Adrenal gland (tissue), 9 donors: ENCODE measurements at regions not wholly inside any gene's neighbourhood (a gene's known extent, or its start where the extent isn't known, plus 50 kb on each side); places are given as distances from the start of the nearest gene placed in this dataset.
"Not testable (repeated sequence)": the region's sequence is repeated elsewhere in the genome, so short reads cannot be mapped to it uniquely, and the experiment has no call there.

Source experiments
- DNase-seq, 7 donors: peaks; one replicate each; pipeline ENCODE4 v3.0.0-alpha.2; 2019 to 2020
- H3K27ac ChIP-seq, 5 donors: fragments of 200-600 bp; sonication (generic) in 4 of 5; 1 replicate in 3 of 5; 2 replicates in 2 of 5; pipeline versions ENCODE4 v1.5.1 to v1.8.0; 2016 to 2020; ENCODE audit warnings: mild to moderate bottlenecking in 1 of 5
- H3K27me3 ChIP-seq: fragments of 200-600 bp; 2 replicates; pipeline ENCODE4 v1.8.0; 2021
- H3K36me3 ChIP-seq, 2 donors: fragments of 200-600 bp; replicated peaks in 1 of 2; 1 replicate in 1 of 2; 2 replicates in 1 of 2; pipeline versions ENCODE4 v1.5.1 to v1.8.0; 2018 to 2022
- H3K4me1 ChIP-seq, 2 donors: fragments of 200-600 bp; replicated peaks in 1 of 2; 1 replicate in 1 of 2; 2 replicates in 1 of 2; pipeline versions ENCODE4 v1.5.1 to v1.8.0; 2018 to 2021
- H3K4me3 ChIP-seq, 4 donors: fragments of 200-600 bp; sonication (generic) in 3 of 4; one replicate each; pipeline ENCODE4 v1.5.1; 2016 to 2018
- H3K9me3 ChIP-seq, 3 donors: fragments of 200-600 bp; sonication (generic) in 1 of 3; replicated peaks in 1 of 3; 1 replicate in 2 of 3; 2 replicates in 1 of 3; pipeline versions ENCODE4 v1.5.1 to v1.8.0; 2016 to 2021
- CTCF ChIP-seq, 6 experiments: fragments of 450-650 bp in 4 of 6; fragments of 200-600 bp in 2 of 6; sonication (generic) in 1 of 6; IDR thresholded peaks; 1 replicate in 5 of 6; 2 replicates in 1 of 6; pipeline versions ENCODE4 v1.5.1 to v1.8.0; 2016 to 2021; ENCODE audit warnings: antibody characterized with exemption in 6 of 6, mild to moderate bottlenecking in 2 of 6, moderate library complexity in 1 of 6
- POLR2A ChIP-seq, 2 donors: fragments of 450-650 bp; IDR thresholded peaks; one replicate each; pipeline ENCODE4 v1.6.1; 2017; ENCODE audit warnings: antibody characterized with exemption in 2 of 2, mild to moderate bottlenecking in 2 of 2, moderate library complexity in 1 of 2
- WGBS, 4 donors: extraction: QIAGEN DNeasy Blood & Tissue Kit in 2 of 4; methylation state at CpG; one replicate each; pipeline versions ENCODE4 v1.1.5 to v1.1.7; 2013 to 2017; 5-methylcytosine and 5-hydroxymethylcytosine counted together
- intact Hi-C, 2 donors: fragments of 100-400 bp; cut with DNase I; formaldehyde crosslinking; loops; one replicate each; pipeline versions ENCODE4 v1.14.1 to v1.15.0; 2022 to 2023
- donor health status: healthy with polysubstance abuse.
- donor health status: Bipolar disorder and iron deficiency.
- donor health status: DM: yes; HTN: yes; CAD: no.
- donor health status: DM: no; HTN: no; CAD: no.
- donor health status: DM: no; HTN: no; CAD: no.

GRCh38 chrX:40788698-40789097, 53.4 kb upstream of the MED14 start:
- intact Hi-C loops: not testable (repeated sequence)
- H3K27me3 ChIP-seq: peaks cover 11% of the 10 kb centered on the region
- 82 to 95% (median 92%) methylated on average over 5 to 6 of the region's 6 CpGs for WGBS, 4 donors

DNA sequence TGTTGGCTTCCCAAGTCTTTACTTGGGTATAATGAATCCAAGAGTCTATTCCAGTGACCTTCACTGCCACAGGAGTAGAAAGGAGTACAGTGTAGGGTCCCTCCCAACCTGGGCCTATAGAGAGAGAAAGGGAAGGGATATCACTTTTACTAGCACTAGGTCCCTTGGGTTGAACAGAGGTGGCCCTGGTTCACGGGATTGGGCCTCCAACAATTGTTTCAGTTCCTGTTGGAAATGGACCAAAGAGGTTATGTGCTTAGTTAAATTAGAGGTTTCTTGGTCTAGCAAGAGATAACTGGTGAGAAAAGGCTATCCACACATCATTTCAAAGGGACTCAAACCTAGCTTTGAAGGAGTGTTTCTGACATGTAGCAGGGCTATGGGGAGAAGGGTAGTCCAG, 57.1 kb upstream of the MED14 start:
- peaks cover 11% of the 10 kb centered on the region for H3K27me3 ChIP-seq
- no peak overlapping the region for H3K27ac ChIP-seq
- 57 to 74% (median 68%) methylated on average over 1 of the region's 1 CpG for WGBS, 4 donors
- H3K4me3 ChIP-seq: no peak overlapping the region
- no peaks in the 10 kb centered on the region for H3K4me1 ChIP-seq
- no peaks in the 10 kb centered on the region for H3K36me3 ChIP-seq
- intact Hi-C loops: loop anchor here (10.0 kb wide), 2 partner anchors 58 to 128 kb away; partner anchors contain the start of gene MED14 (in 1 of the 2)
- DNase-seq: no peak
- TF ChIP-seq CTCF (IDR thresholded peaks at IDR 0.05) (no peak), POLR2A (IDR thresholded peaks at IDR 0.05) (no peak)
- H3K9me3 ChIP-seq: no peaks in the 10 kb centered on the region

More at GRCh38 chrX:40788698-40789097, 53.4 kb upstream of the MED14 start:
- H3K9me3 ChIP-seq, DNase-seq, H3K4me3 ChIP-seq, H3K36me3 ChIP-seq, H3K4me1 ChIP-seq, H3K27ac ChIP-seq: not testable (repeated sequence)

DNA sequence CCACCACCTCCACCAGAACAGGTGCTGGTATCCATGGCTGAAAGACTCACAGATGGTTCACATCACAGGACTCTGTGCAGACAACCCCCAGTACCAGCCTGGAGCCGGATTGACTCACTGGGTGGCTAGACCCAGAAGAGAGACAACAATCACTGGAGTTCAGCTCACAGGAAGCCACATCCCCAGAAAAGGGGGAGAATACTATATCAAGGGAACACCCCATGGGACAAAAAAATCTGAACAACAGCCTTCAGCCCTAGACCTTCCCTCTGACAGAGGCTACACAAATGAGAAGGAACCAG, 59.4 kb upstream of the MED14 start:
- H3K4me1 ChIP-seq, H3K36me3 ChIP-seq, H3K9me3 ChIP-seq, DNase-seq, H3K4me3 ChIP-seq: not testable (repeated sequence)
- intact Hi-C loops: loop anchor here (10.0 kb wide), 2 partner anchors 60 to 130 kb away; partner anchors contain the start of gene MED14 (in 1 of the 2)
- peak overlapping the region in 1 of 5 donors; percentile 26 for H3K27ac ChIP-seq
- 73 to 95% (median 91%) methylated on average over 1 of the region's 1 CpG; no CpG with 5 or more reads in 1 of the 4 donors for WGBS, 4 donors
- peaks cover 11% of the 10 kb centered on the region for H3K27me3 ChIP-seq

- not testable (repeated sequence) for H3K4me3 ChIP-seq, H3K36me3 ChIP-seq, H3K4me1 ChIP-seq, H3K27me3 ChIP-seq, H3K27ac ChIP-seq, DNase-seq, H3K9me3 ChIP-seq
- 71 to 84% (median 79%) methylated on average over 3 of the region's 3 CpGs for WGBS, 4 donors
- intact Hi-C loops: loop anchor here (10.0 kb wide), 2 partner anchors 65 to 135 kb away; partner anchors contain the start of gene MED14 (in 1 of the 2)
These were observed 64.4 kb upstream of the MED14 start for GRCh38 chrX:40799745-40800144.

DNA sequence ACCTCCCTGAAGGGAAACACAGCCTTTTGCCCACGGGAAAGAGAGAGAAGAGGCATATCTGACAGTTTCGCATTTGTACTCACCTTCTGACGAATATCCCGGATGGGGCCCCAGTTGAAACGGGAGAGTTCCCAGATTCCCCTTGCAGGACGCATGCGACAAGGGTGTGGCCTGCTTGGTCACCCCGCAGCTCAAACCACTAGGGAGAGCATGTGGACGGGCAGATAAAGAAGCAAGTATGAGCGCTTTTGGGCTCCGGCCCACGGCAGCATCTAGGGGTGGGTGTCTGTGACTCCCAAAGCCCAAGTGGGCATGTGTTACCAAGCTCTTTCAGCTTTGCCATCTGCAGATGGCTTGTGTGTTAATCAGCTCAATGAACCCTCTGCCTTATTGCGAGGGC, 70.1 kb upstream of the MED14 start:
- Histone ChIP-seq H3K4me3 (no peak overlapping the region), H3K9me3 (no peaks in the 10 kb centered on the region), H3K36me3 (no peaks in the 10 kb centered on the region), H3K4me1 (no peaks in the 10 kb centered on the region), H3K27ac (no peak overlapping the region), H3K27me3 (peaks cover 4% of the 10 kb centered on the region)
- no peak for DNase-seq
- TF ChIP-seq POLR2A (IDR thresholded peaks at IDR 0.05) (no peak), CTCF (IDR thresholded peaks at IDR 0.05) (no peak)
- intact Hi-C loops: no loop called here
- WGBS, 4 donors: 81 to 96% (median 90%) methylated on average over 9 to 13 of the region's 13 CpGs

DNA sequence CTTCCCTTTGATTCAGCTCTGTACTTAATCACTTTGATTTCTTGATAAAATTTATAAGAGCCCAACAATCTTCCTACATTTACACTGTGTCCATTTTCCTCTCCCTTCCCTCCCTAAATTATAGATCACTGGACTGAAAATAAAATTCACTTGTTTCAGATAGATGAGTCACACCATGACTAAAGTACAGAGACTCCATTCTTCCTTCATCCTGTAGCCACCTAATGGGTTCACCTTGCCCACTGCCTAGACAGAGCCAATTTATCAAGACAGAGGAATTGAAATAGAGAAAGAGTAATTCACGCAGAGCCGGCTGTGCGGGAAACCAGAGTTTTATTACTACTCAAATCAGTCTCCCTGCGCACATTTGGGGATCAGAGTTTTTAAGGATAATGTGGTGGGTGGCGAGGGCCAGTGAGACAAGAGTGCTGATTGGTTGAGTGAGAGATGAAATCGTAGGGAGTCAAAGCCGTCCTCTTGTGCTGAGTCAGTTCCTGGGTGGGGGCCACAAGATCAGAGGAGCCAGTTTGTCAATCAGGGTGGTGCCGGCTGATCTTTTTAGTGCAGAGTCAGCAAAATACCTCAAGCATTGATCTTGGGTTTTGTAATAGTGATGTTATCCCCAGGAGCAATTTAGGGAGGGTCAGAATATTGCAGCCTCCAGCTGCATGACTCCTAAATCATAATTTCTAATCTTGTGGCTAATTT, 71.3 kb upstream of the MED14 start:
- H3K27ac ChIP-seq: no peak overlapping the region
- no peak for TF ChIP-seq POLR2A (IDR thresholded peaks at IDR 0.05)
- TF ChIP-seq CTCF (IDR thresholded peaks at IDR 0.05): no peak
- peaks cover 4% of the 10 kb centered on the region for H3K27me3 ChIP-seq
- H3K36me3 ChIP-seq: no peaks in the 10 kb centered on the region
- intact Hi-C loops: no loop called here
- WGBS, 4 donors: 78 to 85% (median 84%) methylated on average over 8 of the region's 8 CpGs
- H3K9me3 ChIP-seq: no peaks in the 10 kb centered on the region
- no peak overlapping the region for H3K4me3 ChIP-seq
- H3K4me1 ChIP-seq: no peaks in the 10 kb centered on the region
- DNase-seq: no peak
